Stimulated activated CD8-positive, alpha-beta memory T cell treated with anti-CD3 and anti-CD28 coated beads, Interleukin-12 subunit alpha, Interleukin-12 subunit beta, amount 100 ng/mL, for 1 hour (primary cell): ENCODE measurements at regions not wholly inside any gene's neighbourhood (a gene's known extent, or its start where the extent isn't known, plus 50 kb on each side); places are given as distances from the start of the nearest gene placed in this dataset.

Experiments
- DNase-seq: peaks from one replicate; pipeline ENCODE4 v3.0.0-alpha.2; 2020; ENCODE audit warnings: low read depth

DNA sequence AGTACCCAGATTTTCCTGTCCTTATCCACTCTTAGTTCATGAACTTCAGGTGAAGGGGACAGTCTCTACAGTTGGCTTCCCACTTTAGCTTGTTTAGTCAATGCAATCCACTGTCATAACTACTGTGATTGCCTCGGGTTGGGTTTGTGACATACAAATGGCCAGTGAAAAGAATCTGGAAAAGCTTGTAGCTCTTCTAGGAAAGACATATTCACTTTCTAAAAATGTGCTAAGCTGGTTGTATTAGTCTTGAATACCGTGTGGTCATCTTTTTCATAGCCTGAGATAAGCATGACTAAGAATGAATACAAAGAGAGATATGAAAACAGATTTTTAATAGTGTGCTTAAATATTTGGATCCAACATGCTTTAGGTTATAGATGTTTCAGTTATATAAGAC is 1443.5 kb upstream of the IGFBP7 start:
- DNase-seq: no peak

DNA sequence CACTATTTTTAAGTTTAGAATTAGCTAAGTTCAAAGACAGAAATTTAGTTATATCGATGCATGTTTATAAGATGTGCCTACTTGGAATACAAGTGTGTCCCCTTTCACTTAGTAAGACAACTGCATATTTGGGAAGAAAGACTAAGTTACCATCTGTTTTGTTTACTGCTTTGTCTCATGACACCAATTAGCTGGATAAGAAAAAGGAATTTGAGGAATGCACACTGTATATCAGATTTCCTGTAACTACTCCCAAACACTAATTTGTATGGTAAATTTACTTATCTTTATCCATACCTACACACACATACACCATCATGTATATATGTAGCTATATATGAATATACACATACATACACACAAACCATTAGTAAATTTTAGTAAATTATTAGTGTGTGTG is 1442.8 kb upstream of the IGFBP7 start:
- DNase-seq: no peak

DNA sequence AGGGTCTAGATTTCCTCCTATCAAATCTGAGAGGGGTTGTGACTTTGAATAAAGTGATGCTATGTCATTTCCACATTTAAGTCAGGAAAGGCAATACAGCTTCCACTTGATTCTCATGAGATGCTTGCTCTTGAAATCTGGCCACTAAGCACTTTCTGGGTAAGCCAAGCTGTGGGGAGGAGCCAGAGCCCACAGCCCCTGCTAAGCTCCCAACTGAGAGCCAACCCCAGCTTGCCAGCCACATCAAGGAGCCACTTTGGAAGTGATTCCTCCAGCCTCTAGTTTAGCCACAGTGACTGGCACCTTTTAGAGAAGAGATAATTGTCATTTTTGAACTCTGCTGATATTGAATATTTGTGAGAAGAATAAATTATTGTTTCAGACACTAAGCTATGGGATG is 1441.5 kb upstream of the IGFBP7 start:
- DNase-seq: no peak

DNA sequence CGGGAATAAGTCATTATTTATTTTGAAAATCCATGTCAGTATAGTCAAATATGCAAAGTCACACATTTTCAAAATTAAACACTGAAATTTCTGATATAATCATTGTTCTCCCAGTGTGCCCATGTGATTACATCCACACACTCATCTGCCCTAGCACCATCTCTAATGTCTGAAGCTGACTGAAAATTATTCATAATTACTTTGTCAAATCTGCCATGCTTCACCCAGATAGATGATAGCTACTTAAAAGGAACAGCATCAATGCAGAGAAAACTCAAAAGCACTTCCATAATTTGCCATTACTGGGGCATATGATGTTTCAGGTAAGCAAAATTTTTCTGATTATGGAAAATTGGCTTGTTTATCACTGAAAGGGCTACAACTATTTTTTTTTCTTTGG is 1433.3 kb upstream of the IGFBP7 start:
- DNase-seq: no peak

DNA sequence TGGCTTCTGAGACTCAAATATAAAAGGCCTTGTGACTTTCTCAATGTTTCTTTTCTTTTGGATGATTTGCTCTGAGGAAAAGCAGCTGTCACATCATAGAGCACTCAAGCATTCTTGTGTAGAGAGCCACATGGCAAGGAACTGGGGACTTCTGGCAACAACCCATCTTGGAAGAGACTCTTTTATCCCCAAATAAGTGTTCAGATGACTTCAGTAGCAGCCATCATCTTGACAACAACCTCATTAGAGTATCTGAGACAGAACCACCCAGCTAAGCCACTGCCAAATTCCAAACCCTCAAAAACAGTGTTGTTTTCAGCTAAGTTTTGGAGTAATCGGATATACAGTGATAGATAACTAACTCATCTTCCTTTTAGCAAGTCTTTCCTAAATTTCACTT is 1431.7 kb upstream of the IGFBP7 start:
- no peak for DNase-seq

DNA sequence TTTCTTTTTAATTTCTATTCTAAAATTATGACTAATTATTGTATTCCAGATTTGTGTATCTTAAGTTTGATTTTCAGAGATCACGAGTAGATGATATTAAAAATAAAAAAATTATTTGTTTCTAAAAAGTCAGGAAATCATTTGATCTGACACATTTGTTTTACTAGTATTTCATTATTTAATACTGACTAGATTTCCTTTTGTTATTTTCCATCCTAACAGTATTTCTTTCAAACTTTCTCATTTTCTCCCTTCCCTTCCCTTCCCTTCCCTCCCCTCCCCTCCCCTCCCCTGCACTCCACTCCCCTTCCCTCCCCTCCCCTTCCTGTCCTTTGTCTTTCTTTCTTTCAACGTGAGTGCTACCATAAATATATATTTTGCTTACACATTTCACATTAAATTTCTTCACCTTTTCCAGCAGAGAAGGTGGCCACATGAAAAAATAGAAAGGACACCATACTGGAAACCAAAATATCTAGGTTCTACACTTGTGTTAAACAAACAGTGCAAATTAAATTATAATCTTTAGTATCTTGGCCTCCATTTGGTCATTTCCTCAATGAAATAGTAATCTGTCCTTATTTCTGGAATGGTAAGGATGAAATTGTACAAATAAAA is 1412.7 kb upstream of the IGFBP7 start:
- DNase-seq: no peak

DNA sequence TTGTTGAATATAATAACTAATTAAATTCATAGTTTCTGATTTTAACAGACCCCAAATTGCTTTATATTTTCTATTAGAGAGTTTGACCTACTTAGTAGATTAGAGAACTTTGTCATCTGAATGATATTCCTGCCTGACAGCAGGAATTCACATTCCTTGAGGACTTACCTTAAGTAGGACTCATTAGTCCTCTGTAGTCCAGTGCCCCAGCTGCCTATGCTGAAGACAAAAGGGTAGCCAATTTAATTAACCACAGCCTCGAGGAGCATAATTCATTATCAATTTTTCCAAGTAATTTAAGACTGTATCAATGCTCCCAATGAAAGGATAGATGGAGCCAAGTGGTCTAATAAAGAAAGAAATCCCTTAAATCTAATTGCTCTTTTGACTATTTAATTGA is 1405.0 kb upstream of the IGFBP7 start:
- no peak for DNase-seq

DNA sequence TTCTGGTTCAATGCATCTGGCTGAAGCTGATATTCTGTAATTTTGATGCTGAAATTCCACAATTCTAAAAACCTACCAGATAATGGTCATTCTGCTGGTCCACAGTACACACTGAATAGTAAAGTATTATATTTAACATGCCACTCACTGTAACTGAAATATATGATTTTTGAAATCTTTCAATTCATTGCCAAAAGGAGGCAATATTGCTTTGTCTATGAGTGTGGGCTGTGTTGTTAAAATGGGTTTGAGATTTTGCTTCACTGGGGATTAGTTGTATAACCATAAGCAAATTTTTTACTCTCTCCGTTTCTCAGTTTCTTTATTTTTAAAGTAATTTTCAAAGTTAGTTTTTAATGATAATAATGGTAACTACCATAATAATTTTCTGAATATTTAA is 1404.1 kb upstream of the IGFBP7 start:
- DNase-seq: no peak

DNA sequence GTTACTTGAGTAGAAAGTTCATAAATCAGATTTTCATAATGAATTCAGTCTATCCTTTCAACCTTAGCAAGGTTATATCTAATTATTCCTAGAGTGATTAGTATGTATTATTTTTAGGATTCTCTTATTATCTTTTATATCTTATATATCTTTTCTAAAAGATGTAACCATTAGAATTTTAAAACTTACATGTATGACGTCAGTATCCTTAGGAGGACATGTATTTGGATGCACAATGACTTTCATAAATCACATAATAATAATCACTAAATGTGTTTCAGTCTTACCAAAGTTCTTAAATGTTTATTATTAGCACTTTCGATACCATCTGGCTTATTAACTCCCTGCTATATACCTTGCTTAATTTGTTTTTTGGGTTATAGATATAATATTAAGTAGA is 1400.5 kb upstream of the IGFBP7 start:
- no peak for DNase-seq

DNA sequence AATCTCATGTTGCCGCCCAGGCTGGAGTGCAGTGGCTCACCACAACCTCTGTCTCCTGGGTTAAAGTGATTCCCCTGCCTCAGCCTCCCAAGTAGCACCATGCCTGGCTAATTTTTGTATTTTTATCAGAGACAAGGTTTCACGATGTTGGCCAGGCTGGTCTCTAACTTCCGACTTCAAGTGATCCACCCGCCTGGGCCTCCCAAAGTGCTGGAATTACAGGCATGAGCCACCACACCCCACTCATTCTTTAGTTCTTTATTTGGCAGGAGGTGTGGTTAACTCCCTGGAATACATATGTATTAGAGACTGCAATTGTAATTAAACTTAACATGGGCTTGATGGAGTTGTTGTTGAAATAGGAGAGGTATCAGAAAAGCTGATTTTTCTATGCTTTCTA is 1396.9 kb upstream of the IGFBP7 start:
- DNase-seq: no peak

DNA sequence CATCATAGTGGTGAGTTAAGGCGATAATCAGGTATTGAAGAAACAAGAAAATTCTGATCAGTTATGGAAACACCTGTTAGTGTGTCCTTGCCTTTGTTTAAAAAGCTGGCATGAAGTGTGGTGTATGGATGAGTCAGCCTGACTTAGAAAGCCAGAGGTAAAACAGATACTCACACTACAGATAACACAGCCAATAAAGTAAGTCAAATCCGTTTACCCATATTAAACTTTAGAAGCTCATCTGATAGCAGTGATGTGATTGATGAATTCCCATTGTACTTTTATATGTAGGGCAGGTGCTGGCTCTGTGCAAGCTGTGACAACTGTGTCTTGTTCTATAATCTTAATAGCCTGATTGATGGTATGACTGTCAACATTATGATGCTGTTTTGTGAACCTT is 1392.7 kb upstream of the IGFBP7 start:
- DNase-seq: no peak

DNA sequence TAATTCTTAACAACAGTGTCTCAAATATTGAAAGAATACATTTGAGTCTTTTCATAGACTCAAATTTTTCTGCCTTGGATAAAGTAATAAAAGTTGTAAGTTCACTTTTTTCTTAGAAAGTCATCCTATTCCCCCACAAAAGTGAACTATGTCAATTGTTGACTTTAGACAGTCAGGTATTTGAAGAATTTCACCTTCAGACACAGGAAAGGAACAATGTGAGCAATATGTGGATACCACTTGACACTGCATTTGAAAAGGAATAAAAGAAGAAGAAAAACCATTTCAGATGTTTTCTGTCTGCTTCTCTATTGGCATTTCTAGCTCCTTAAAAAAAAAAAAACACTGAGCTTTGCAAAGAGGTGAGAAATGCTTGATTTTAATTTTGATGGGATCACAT is 1389.0 kb upstream of the IGFBP7 start:
- no peak for DNase-seq

DNA sequence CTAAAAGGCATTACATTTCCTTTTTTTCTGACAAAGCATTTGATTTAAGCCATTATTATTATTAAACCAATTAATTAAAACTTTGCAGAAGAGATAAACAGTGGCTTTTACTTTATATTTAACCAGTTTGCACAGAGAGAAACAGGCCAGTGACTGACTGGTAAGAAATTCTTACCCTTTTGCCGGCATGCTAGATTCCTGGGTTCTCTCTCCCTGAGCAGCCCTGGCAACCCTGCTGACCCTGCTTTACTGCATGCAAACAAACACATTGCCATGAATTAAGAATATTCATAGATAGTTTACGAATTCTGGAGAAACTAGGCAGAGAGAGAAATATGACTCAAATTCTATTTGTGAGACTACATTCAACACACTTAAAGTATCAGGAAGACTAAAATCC is 1381.4 kb upstream of the IGFBP7 start:
- no peak for DNase-seq

DNA sequence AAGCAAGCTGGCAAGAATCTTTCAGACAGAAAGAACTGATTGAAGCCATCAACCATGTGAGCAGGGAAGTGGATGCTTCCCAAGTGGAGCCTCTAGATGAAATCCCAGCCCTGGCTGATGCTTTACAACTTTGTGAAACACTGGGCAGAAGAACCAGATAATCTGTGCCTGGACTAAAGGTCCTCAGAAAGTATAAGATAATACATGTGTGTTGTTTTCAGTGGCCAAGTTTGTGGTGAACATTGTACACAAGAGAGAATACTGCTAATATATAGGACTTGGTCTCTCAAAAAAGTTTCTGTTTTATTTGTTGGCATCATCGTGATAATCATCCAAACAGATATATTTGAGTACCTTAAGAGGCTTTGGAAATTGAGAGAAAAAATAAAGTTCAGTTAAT is 1367.8 kb upstream of the IGFBP7 start:
- no peak for DNase-seq

DNA sequence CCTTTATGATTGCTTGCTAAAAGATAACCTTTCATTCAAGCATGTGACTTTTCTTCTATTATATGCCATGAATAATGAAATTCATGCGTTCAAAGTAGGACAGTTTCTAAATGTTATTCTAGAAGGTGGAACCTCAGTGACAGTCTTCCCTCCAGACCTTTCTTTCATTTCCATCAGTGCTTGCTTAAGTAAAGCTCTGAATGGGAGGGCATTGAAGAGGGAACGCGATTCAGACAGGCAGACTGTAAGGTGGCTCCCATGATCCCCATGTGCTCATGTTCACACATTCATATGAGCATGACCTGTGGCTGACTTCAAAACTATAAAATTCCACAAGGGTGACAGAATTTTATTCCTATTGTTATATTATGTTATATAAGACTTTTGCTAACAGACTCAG is 1367.3 kb upstream of the IGFBP7 start:
- DNase-seq: no peak

DNA sequence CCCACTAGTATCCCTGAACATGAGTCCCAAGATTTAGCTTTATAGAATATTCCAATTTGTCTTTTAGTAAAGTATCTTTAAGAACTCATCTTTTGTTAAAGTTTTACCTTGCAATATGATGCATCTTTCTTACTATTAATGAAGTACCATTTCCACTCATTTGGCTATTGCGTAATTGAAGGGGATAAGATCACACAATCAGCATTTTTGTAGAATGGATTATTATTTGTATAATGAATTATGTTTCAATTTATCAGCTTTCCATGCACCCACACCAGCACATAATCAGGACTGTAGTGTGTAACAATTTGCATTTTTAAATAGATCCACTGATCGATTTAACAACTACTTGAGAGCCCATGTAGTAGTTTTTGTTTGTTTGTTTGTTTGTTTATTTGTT is 1364.9 kb upstream of the IGFBP7 start:
- no peak for DNase-seq

DNA sequence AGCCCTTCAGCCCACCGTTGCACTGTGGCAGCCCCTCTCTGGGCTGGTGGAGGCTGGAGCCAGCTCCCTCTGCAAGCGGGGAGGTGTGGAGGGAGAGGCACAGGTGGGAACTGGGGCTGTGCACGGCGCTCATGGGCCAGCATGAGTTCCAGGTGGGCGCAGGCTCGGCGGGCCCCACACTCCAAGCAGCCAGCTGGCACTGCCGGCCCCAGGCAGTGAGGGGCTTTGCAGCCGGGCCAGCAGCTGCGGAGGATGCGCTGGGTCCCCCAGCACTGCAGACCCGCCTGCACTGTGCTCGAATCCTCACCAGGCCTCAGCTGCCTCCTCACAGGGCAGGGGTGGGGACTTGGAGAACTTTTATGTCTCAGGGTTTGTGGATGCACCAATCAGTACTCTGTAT is 1354.8 kb upstream of the IGFBP7 start:
- DNase-seq: no peak

DNA sequence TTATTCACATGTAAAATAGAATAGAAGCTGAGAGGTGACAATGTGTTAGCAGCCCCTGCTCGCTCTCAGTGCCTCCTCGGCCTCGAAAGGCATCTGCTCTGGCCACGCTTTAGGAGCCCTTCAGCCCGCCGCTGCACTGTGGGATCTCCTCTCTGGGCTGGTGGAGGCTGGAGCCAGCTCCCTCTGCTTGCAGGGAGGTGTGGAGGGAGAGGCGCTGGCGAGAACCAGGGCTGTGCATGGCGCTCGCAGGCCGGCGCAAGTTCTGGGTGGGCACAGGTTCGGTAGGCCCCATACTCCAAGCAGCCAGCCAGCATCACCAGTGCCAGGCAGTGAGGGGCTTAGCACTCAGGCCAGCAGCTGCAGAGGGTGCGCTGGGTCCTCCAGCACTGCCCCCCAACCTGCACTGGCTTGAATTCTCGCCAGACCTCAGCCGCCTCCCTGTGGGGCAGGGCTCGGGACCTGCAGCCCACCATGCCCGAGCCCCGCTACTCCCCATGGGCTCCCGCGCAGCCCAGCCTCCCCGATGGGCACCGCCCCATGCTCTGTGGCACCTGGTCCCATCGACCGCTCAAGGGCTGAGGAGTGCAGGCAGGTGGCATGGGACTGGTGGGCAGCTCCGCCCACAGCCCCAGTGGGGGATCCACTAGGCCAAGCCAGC is 1346.7 kb upstream of the IGFBP7 start:
- DNase-seq: no peak

DNA sequence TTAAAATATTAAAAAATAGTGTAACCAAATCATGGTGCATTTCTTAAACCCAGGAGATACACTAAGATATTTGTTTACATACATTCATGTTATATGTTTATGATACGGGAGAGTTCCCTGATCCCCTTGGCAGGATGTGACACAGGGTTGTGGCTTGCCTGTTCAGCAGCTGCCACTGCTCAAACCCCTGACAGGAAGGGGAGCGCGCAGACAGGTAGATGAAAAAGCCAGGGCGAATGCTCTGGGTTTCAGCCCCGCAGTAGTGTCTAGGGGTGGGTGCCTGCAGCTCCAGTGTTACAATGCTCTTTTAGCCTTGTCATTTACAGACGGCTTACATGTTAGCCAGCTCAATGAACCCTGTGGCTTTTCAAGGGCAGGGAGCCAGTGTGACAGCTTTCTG is 1343.8 kb upstream of the IGFBP7 start:
- no peak for DNase-seq

DNA sequence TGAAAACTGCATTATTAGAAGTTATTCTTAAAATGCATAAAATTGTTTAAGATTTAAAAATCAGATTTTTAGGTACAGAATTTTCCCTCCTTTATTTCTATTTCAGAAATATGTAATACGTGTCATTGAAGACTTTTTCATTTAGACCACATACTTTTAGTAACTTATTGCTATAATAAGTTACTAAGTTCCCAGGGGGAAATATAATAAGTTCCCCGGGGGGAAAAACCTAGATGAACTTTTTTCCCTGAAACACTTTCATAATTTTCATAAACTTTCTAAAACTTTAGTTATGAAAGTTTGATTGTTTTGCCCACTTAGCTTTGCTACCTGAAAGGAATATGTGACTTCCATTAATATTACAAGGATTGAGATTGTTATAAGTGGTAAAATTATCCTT is 1341.5 kb upstream of the IGFBP7 start:
- no peak for DNase-seq

DNA sequence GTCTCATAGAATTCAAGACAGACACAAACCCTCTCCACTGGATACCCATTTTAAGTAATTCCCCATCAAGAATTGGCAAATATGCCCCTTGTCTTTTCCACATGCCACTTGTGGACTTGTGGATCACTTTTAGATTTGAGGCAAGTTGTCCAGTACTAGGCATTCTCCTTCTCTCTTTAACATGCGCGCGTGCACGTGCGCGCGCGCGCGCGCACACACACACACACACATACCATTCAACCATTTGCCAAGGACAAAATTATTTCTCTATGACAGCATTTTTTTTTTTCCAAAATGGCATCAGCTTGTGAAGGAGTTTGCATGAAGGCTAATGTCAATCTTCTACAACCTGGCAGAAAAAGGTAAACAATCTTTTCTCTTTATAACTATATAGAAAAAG is 1325.7 kb upstream of the IGFBP7 start:
- DNase-seq: no peak

DNA sequence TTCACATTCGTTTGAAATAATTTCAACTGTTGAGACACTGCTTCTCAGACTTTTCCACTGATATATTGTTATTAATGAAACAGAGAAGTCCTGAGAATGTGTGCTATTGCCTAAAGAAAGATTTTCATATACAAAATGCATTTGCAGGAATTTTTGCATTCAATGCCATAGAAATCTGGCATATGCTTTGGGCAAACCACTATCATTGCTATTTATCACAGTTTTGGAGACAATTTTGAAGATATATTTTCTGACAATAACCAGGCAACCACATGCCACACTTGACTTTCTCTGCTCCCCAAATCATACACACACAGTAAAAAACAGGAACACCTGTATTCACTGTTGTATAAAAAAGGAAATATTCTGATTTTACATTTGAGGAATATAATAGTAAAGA is 1303.7 kb upstream of the IGFBP7 start:
- DNase-seq: no peak

DNA sequence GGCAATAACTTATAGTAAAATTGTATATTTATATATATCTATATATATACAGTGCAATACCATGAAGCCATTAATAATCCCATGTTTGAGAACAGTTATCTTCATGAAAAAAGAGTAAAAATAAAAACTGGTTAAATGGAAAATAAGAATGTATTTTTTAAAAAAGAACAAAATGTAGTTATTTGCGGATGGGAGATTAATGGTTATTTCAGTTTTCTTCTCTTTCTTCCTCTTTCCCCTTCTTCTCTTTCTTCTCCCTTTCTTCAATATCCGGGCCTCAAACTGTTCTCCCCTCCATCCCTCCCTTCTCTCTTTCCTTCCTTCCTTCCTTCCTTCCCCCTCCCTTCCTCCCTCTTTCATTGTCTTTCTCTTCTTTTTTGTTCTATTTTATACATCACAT is 1301.7 kb upstream of the IGFBP7 start:
- no peak for DNase-seq

DNA sequence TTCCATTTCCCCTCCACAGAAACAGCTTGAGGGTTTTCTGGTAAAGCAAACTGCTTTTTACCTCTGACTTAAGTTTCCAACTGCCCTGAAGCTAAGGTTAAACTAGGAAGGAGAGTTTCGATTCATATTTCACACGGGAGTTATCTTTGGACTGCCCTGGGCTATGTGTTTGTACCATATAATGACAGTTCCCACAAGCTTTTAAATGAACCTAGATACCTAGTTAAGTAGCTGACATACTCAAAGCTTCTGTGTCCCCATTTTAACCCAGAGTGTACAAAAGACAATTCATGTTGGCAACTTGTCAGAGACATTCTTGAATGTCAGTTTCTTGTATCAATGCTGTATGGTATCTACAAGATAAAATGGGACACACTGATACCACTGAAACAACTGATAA is 1296.6 kb upstream of the IGFBP7 start:
- DNase-seq: no peak

DNA sequence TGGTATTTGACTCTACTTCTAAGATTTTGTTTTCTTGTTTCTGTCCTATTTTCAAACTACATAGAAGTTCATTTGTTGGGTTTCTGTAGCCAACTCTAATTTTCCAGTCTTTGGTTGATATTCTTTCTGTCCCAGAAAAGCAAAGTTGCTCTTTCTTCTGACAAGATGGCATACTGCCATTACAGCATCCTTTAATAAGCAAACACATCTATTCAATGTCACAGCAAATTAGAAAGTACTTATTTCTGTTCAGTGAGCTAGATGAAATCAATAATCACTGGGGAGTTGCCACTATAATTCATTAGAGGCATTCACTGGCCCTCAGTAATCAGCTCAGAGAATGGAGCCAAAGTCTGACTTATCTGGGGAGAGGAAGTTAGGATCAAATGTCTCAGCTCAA is 1258.0 kb upstream of the IGFBP7 start:
- DNase-seq: no peak
